NT2/D1 (cell line): ENCODE measurements at regions not wholly inside any gene's neighbourhood (a gene's known extent, or its start where the extent isn't known, plus 50 kb on each side); places are given as distances from the start of the nearest gene placed in this dataset.

Experiments used
- SUZ12 ChIP-seq: IDR thresholded peaks from 2 replicates; pipeline ENCODE4 v1.6.1; 2011; ENCODE audit not compliant: insufficient read length, insufficient read depth; ENCODE audit errors: extremely low read depth
- YY1 ChIP-seq: IDR thresholded peaks from 2 replicates; pipeline ENCODE4 v1.6.1; 2011; ENCODE audit not compliant: insufficient read length, insufficient read depth
- ZNF274 ChIP-seq: IDR thresholded peaks from 2 replicates; pipeline ENCODE4 v1.6.1; 2011; ENCODE audit warnings: mild to moderate bottlenecking, low read depth, low read length

DNA sequence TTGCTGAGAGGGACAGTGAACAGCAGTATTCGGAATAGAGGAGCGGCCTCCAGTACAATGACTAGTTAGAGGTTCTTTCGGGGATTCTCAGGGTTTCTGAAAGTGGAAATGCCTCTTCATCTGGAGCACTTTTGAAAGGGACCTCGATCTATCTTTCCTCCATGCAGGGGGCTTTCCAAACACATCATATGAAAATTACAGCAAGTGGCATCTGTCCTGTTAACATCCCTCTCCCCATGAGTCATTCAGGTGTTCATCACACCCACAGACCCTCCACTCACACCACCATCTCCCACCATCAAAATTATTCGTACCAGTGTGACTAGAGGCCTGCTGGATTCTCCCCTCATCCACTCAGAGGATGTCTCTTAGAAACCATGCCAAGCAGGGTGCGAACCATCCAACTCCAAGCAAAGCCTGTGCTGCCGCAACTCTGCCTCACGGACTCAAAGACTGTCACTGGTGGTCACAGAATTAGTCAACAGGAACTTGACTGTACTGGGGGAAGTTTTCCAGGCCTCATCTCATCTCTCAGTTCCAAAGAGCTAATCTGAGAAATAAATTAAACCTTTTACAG is 211.1 kb downstream of the MRPL39 start:
- TF ChIP-seq ZNF274: no peak
- no peak for TF ChIP-seq YY1
- TF ChIP-seq SUZ12: no peak
